A549 (cell line): ENCODE measurements at regions not wholly inside any gene's neighbourhood (a gene's known extent, or its start where the extent isn't known, plus 50 kb on each side); places are given as distances from the start of the nearest gene placed in this dataset.

Experiments used
- ATAC-seq, 2 experiments: fragments of 200-7000 bp in 1 of 2; fragments of >200 bp in 1 of 2; cut with Nextera tagmentation in 1 of 2; cut with Tn5 transposase in 1 of 2; 3 replicates each; pipeline versions ENCODE4 v1.8.0 to v1.9.1; 2018 to 2020; ENCODE audit warnings: mild to moderate bottlenecking in 1 of 2, moderate library complexity in 1 of 2
- CTCF ChIA-PET: fragments of 300-600 bp; sonication (Branson Sonifier 250); formaldehyde crosslinking; extraction: SDS; loops from one replicate; lab custom pipeline; 2021; ENCODE audit warnings: antibody characterized with exemption, inconsistent platforms; lab: Yijun Ruan, JAX
- POLR2A ChIA-PET: fragments of 350-600 bp; formaldehyde crosslinking; extraction: SDS; loops from one replicate; lab custom pipeline; 2021; ENCODE audit warnings: antibody characterized with exemption, inconsistent platforms; lab: Yijun Ruan, JAX
- DNase-seq, 2 experiments: peaks; one replicate each; pipeline versions ENCODE4 v3.0.0 to v3.0.0-alpha.2; 2011 to 2016; ENCODE audit warnings: low read depth in 1 of 2, low spot score in 1 of 2
- FAIRE-seq: peaks from 2 replicates; lab custom pipeline; 2011; peaks lifted over from hg19 to GRCh38; lab: Jason Lieb, UNC
- H3K27ac ChIP-seq, 2 experiments: fragments of >200 bp; sonication (Bioruptor Twin); formaldehyde crosslinking; 3 replicates each; pipeline ENCODE4 v1.5.1; 2016 to 2017
- H3K4me1 ChIP-seq: fragments of >200 bp; sonication (Bioruptor Twin); formaldehyde crosslinking; 3 replicates; pipeline ENCODE4 v1.6.1; 2016
- H3K4me2 ChIP-seq: fragments of >200 bp; sonication (Bioruptor Twin); formaldehyde crosslinking; 3 replicates; pipeline ENCODE4 v1.6.1; 2016
- H3K4me3 ChIP-seq: fragments of >200 bp; sonication (Bioruptor Twin); formaldehyde crosslinking; 3 replicates; pipeline ENCODE4 v1.5.1; 2016
- H3K9me3 ChIP-seq: fragments of >200 bp; sonication (Bioruptor Twin); formaldehyde crosslinking; 3 replicates; pipeline ENCODE4 v1.6.1; 2016
- CHD2 ChIP-seq: fragments of 150-350 bp; IDR thresholded peaks from 2 replicates; pipeline ENCODE4 v1.6.1; 2014; ENCODE audit warnings: low read length; ENCODE audit not compliant: partially characterized antibody
- CTCF ChIP-seq: fragments of >200 bp; sonication (Bioruptor Twin); formaldehyde crosslinking; IDR thresholded peaks from 3 replicates; pipeline ENCODE4 v1.5.1; 2016
- HDAC2 ChIP-seq: fragments of 200-600 bp; sonication (generic); IDR thresholded peaks from 2 replicates; pipeline ENCODE4 v1.6.1; 2016
- HES2 ChIP-seq: fragments of >200 bp; sonication (Bioruptor Twin); formaldehyde crosslinking; IDR thresholded peaks from 2 replicates; pipeline ENCODE4 v1.6.1; 2016
- HEYL ChIP-seq: fragments of 250-450 bp; sonication (Bioruptor Pico); IDR thresholded peaks from 2 replicates; pipeline ENCODE4 v1.8.0; 2021; ENCODE audit warnings: mild to moderate bottlenecking, moderate library complexity
- HMGXB4 ChIP-seq: fragments of 250-450 bp; sonication (Bioruptor Pico); IDR thresholded peaks from 2 replicates; pipeline ENCODE4 v1.5.0; 2021; ENCODE audit warnings: mild to moderate bottlenecking, moderate library complexity, borderline replicate concordance
- MAFK ChIP-seq: fragments of 450-650 bp; IDR thresholded peaks from 2 replicates; pipeline ENCODE4 v1.6.1; 2014; ENCODE audit not compliant: partially characterized antibody
- NFE2L2 ChIP-seq: fragments of 150-350 bp; conservative IDR thresholded peaks from 2 replicates; pipeline ENCODE4 v1.6.1; 2014; ENCODE audit warnings: low read length
- PHF8 ChIP-seq: fragments of 200-600 bp; sonication (generic); IDR thresholded peaks from 2 replicates; pipeline ENCODE4 v1.6.1; 2016; ENCODE audit warnings: low read depth, mild to moderate bottlenecking, antibody characterized with exemption, moderate library complexity, borderline replicate concordance
- POLR2AphosphoS2 ChIP-seq: conservative IDR thresholded peaks from 2 replicates; pipeline ENCODE4 v1.6.1; 2012; ENCODE audit warnings: low read length, improper control_type of control experiment, inconsistent platforms
- RCOR1 ChIP-seq: fragments of 150-350 bp; IDR thresholded peaks from 2 replicates; pipeline ENCODE4 v1.6.1; 2014; ENCODE audit warnings: antibody characterized with exemption, low read length, low read depth
- REST ChIP-seq: fragments of 200-600 bp; sonication (generic); IDR thresholded peaks from 2 replicates; pipeline ENCODE4 v1.6.1; 2016; ENCODE audit warnings: antibody characterized with exemption, mild to moderate bottlenecking, moderate library complexity
- RNF2 ChIP-seq: fragments of 200-600 bp; sonication (generic); IDR thresholded peaks from 2 replicates; pipeline ENCODE4 v1.6.1; 2016; ENCODE audit warnings: low read depth, mild to moderate bottlenecking, antibody characterized with exemption, moderate library complexity, borderline replicate concordance
- TFCP2L1 ChIP-seq: fragments of 250-450 bp; sonication (Bioruptor Pico); IDR thresholded peaks from 2 replicates; pipeline ENCODE4 v1.5.0; 2021; ENCODE audit warnings: mild to moderate bottlenecking
- ZC3H11A ChIP-seq: fragments of 450-650 bp; IDR thresholded peaks from 2 replicates; pipeline ENCODE4 v1.6.1; 2014; ENCODE audit warnings: antibody characterized with exemption, mild to moderate bottlenecking
- ZSCAN20 ChIP-seq: fragments of 250-450 bp; sonication (Bioruptor Pico); IDR thresholded peaks from 2 replicates; pipeline ENCODE4 v1.8.0; 2022; ENCODE audit warnings: mild to moderate bottlenecking, moderate library complexity
- WGBS: methylation state at CpG from one replicate; pipeline ENCODE4 v1.1.6; 2017; ENCODE audit errors: missing lambda C conversion rate; 5-methylcytosine and 5-hydroxymethylcytosine counted together

GRCh38 chr4:23171976-23172375 lies 479.2 kb downstream of the GBA3 start:
- no peak overlapping the region for H3K4me3 ChIP-seq
- no peak for DNase-seq
- H3K9me3 ChIP-seq, result no peaks in the 10 kb centered on the region
- FAIRE-seq, result no peak
- H3K4me1 ChIP-seq, result no peaks in the 10 kb centered on the region
- TF ChIP-seq ZSCAN20 (no peak), HEYL (CRISPR knock-in tag) (no peak), HDAC2 (no peak), HES2 (no peak), CHD2 (no peak), POLR2AphosphoS2 (no peak), TFCP2L1 (CRISPR knock-in tag) (no peak), RCOR1 (no peak)
- TF ChIP-seq, all 56 proteins: peak for 0
- POLR2A ChIA-PET, result no interaction called here
- CTCF ChIA-PET, result no interaction called here
- no peak for ATAC-seq
- H3K27ac ChIP-seq, result no peak overlapping the region
- no peak overlapping the region for H3K4me2 ChIP-seq
- 7% methylated on average over 2 of the region's 2 CpGs for WGBS

- H3K9me3 ChIP-seq, result no peaks in the 10 kb centered on the region
- H3K27ac ChIP-seq, result no peak overlapping the region
- 45% methylated on average over 4 of the region's 6 CpGs for WGBS
- POLR2A ChIA-PET, result no interaction called here
- no peak for FAIRE-seq
- DNase-seq, result no peak
- ATAC-seq, result no peak
- no peak overlapping the region for H3K4me2 ChIP-seq
- TF ChIP-seq REST (no peak), MAFK (no peak), ZC3H11A (no peak), NFE2L2 (no peak), RNF2 (no peak), HMGXB4 (CRISPR knock-in tag) (no peak), CTCF (no peak), PHF8 (no peak)
- TF ChIP-seq, all 56 proteins: peak for 0
- CTCF ChIA-PET, result no interaction called here
- no peak overlapping the region for H3K4me3 ChIP-seq
- no peaks in the 10 kb centered on the region for H3K4me1 ChIP-seq
Measured at GRCh38 chr4:23169608-23170311, 477.0 kb downstream of the GBA3 start.
